ENCODE measurements at regions not wholly inside any gene's neighbourhood (a gene's known extent, or its start where the extent isn't known, plus 50 kb on each side); places are given as distances from the start of the nearest gene placed in this dataset.

- 45 to 58% methylated on average over 3 of the region's 3 CpGs for WGBS, 2 donors
- Histone ChIP-seq H3K36me3 (ENCODE audit: control insufficient read depth in 1 of 2, insufficient read depth in 2 of 2, low read length in 1 of 2) (no peaks in the 10 kb centered on the region), H3K4me1 (ENCODE audit: control insufficient read depth in 1 of 2, insufficient read depth in 2 of 2, low read length in 2 of 2) (no peaks in the 10 kb centered on the region), H3K27me3 (ENCODE audit: control insufficient read depth in 1 of 2, insufficient read depth in 2 of 2, low read length in 1 of 2) (no peaks in the 10 kb centered on the region), H3K4me3 (ENCODE audit: low read length in 2 of 2) (no peak overlapping the region), H3K9me3 (ENCODE audit: control insufficient read depth, low read length) (no peaks in the 10 kb centered on the region), H3K27ac (ENCODE audit: low read depth in 1 of 2, low read length in 2 of 2) (no peak overlapping the region)
- DNase-seq, result no peak
- intact Hi-C loops (cut with DNase I), result no loop called here
- ATAC-seq (ENCODE audit: low FRiP score), result no peak
These were observed 1148.9 kb downstream of the OLFM4 start for GRCh38 chr13:54177466-54177865.

GRCh38 chr13:54183166-54183565, 1154.6 kb downstream of the OLFM4 start:
- intact Hi-C loops (cut with DNase I), result no loop called here
- Histone ChIP-seq H3K4me3 (ENCODE audit: low read length in 2 of 2) (no peak overlapping the region), H3K4me1 (ENCODE audit: control insufficient read depth in 1 of 2, insufficient read depth in 2 of 2, low read length in 2 of 2) (no peaks in the 10 kb centered on the region), H3K27me3 (ENCODE audit: control insufficient read depth in 1 of 2, insufficient read depth in 2 of 2, low read length in 1 of 2) (no peaks in the 10 kb centered on the region), H3K9me3 (ENCODE audit: control insufficient read depth, low read length) (no peaks in the 10 kb centered on the region), H3K36me3 (ENCODE audit: control insufficient read depth in 1 of 2, insufficient read depth in 2 of 2, low read length in 1 of 2) (no peaks in the 10 kb centered on the region), H3K27ac (ENCODE audit: low read depth in 1 of 2, low read length in 2 of 2) (no peak overlapping the region)
- no peak for DNase-seq
- no peak for ATAC-seq (ENCODE audit: low FRiP score)
- 0% methylated on average over 1 of the region's 1 CpG for WGBS, 2 donors

GRCh38 chr13:54183728-54184127, 1155.1 kb downstream of the OLFM4 start:
- ATAC-seq (ENCODE audit: low FRiP score), result no peak
- no peak overlapping the region for H3K4me3 ChIP-seq (ENCODE audit: low read length in 2 of 2)
- no peaks in the 10 kb centered on the region for H3K27me3 ChIP-seq (ENCODE audit: control insufficient read depth in 1 of 2, insufficient read depth in 2 of 2, low read length in 1 of 2)
- no peak for DNase-seq
- no peaks in the 10 kb centered on the region for H3K9me3 ChIP-seq (ENCODE audit: control insufficient read depth, low read length)
- no peak overlapping the region for H3K27ac ChIP-seq (ENCODE audit: low read depth in 1 of 2, low read length in 2 of 2)
- 48 to 58% methylated on average over 6 of the region's 6 CpGs for WGBS, 2 donors
- no peaks in the 10 kb centered on the region for H3K4me1 ChIP-seq (ENCODE audit: control insufficient read depth in 1 of 2, insufficient read depth in 2 of 2, low read length in 2 of 2)
- H3K36me3 ChIP-seq (ENCODE audit: control insufficient read depth in 1 of 2, insufficient read depth in 2 of 2, low read length in 1 of 2), result no peaks in the 10 kb centered on the region
- intact Hi-C loops (cut with DNase I), result no loop called here

- ATAC-seq (ENCODE audit: low FRiP score), result no peak
- intact Hi-C loops (cut with DNase I), result no loop called here
- no peak overlapping the region for H3K4me3 ChIP-seq (ENCODE audit: low read length in 2 of 2)
- no peaks in the 10 kb centered on the region for H3K27me3 ChIP-seq (ENCODE audit: control insufficient read depth in 1 of 2, insufficient read depth in 2 of 2, low read length in 1 of 2)
- WGBS, 2 donors, result 76 to 88% methylated on average over 4 of the region's 4 CpGs
- no peak for DNase-seq
- no peaks in the 10 kb centered on the region for H3K9me3 ChIP-seq (ENCODE audit: control insufficient read depth, low read length)
- H3K27ac ChIP-seq (ENCODE audit: low read depth in 1 of 2, low read length in 2 of 2), result no peak overlapping the region
- no peaks in the 10 kb centered on the region for H3K36me3 ChIP-seq (ENCODE audit: control insufficient read depth in 1 of 2, insufficient read depth in 2 of 2, low read length in 1 of 2)
- no peaks in the 10 kb centered on the region for H3K4me1 ChIP-seq (ENCODE audit: control insufficient read depth in 1 of 2, insufficient read depth in 2 of 2, low read length in 2 of 2)
These were observed 1156.0 kb downstream of the OLFM4 start for GRCh38 chr13:54184576-54184975.

GRCh38 chr13:54185101-54185500, 1156.5 kb downstream of the OLFM4 start:
- WGBS, 2 donors, result 46 to 55% methylated on average over 2 of the region's 2 CpGs
- intact Hi-C loops (cut with DNase I), result no loop called here

GRCh38 chr13:54185785-54186184, 1157.2 kb downstream of the OLFM4 start:
- DNase-seq, result no peak
- intact Hi-C loops (cut with DNase I), result no loop called here
- H3K27me3 ChIP-seq (ENCODE audit: control insufficient read depth in 1 of 2, insufficient read depth in 2 of 2, low read length in 1 of 2), result no peaks in the 10 kb centered on the region
- H3K4me3 ChIP-seq (ENCODE audit: low read length in 2 of 2), result no peak overlapping the region
- 45 to 48% methylated on average over 1 of the region's 1 CpG for WGBS, 2 donors
- no peak overlapping the region for H3K27ac ChIP-seq (ENCODE audit: low read depth in 1 of 2, low read length in 2 of 2)
- H3K4me1 ChIP-seq (ENCODE audit: control insufficient read depth in 1 of 2, insufficient read depth in 2 of 2, low read length in 2 of 2), result no peaks in the 10 kb centered on the region
- no peaks in the 10 kb centered on the region for H3K9me3 ChIP-seq (ENCODE audit: control insufficient read depth, low read length)
- ATAC-seq (ENCODE audit: low FRiP score), result no peak
- H3K36me3 ChIP-seq (ENCODE audit: control insufficient read depth in 1 of 2, insufficient read depth in 2 of 2, low read length in 1 of 2), result no peaks in the 10 kb centered on the region

More at GRCh38 chr13:54185101-54185500, 1156.5 kb downstream of the OLFM4 start:
- no peaks in the 10 kb centered on the region for H3K36me3 ChIP-seq (ENCODE audit: control insufficient read depth in 1 of 2, insufficient read depth in 2 of 2, low read length in 1 of 2)
- DNase-seq (no peak), ATAC-seq (ENCODE audit: low FRiP score) (no peak)
- no peaks in the 10 kb centered on the region for H3K9me3 ChIP-seq (ENCODE audit: control insufficient read depth, low read length)
- no peaks in the 10 kb centered on the region for H3K27me3 ChIP-seq (ENCODE audit: control insufficient read depth in 1 of 2, insufficient read depth in 2 of 2, low read length in 1 of 2)
- no peak overlapping the region for H3K4me3 ChIP-seq (ENCODE audit: low read length in 2 of 2)
- H3K4me1 ChIP-seq (ENCODE audit: control insufficient read depth in 1 of 2, insufficient read depth in 2 of 2, low read length in 2 of 2), result no peaks in the 10 kb centered on the region
- no peak overlapping the region for H3K27ac ChIP-seq (ENCODE audit: low read depth in 1 of 2, low read length in 2 of 2)

- ATAC-seq (ENCODE audit: low FRiP score) (no peak), DNase-seq (no peak)
- Histone ChIP-seq H3K4me1 (ENCODE audit: control insufficient read depth in 1 of 2, insufficient read depth in 2 of 2, low read length in 2 of 2) (no peaks in the 10 kb centered on the region), H3K27ac (ENCODE audit: low read depth in 1 of 2, low read length in 2 of 2) (no peak overlapping the region), H3K4me3 (ENCODE audit: low read length in 2 of 2) (no peak overlapping the region), H3K9me3 (ENCODE audit: control insufficient read depth, low read length) (no peaks in the 10 kb centered on the region), H3K36me3 (ENCODE audit: control insufficient read depth in 1 of 2, insufficient read depth in 2 of 2, low read length in 1 of 2) (no peaks in the 10 kb centered on the region), H3K27me3 (ENCODE audit: control insufficient read depth in 1 of 2, insufficient read depth in 2 of 2, low read length in 1 of 2) (no peaks in the 10 kb centered on the region)
- intact Hi-C loops (cut with DNase I), result no loop called here
- 70 to 71% methylated on average over 1 of the region's 1 CpG for WGBS, 2 donors
These were observed 1158.8 kb downstream of the OLFM4 start for GRCh38 chr13:54187461-54187860.

GRCh38 chr13:54194233-54195024, 1165.8 kb downstream of the OLFM4 start:
- no peaks in the 10 kb centered on the region for H3K27me3 ChIP-seq (ENCODE audit: control insufficient read depth in 1 of 2, insufficient read depth in 2 of 2, low read length in 1 of 2)
- H3K27ac ChIP-seq (ENCODE audit: low read depth in 1 of 2, low read length in 2 of 2), result no peak overlapping the region
- H3K4me3 ChIP-seq (ENCODE audit: low read length in 2 of 2), result no peak overlapping the region
- no peaks in the 10 kb centered on the region for H3K9me3 ChIP-seq (ENCODE audit: control insufficient read depth, low read length)
- ATAC-seq (ENCODE audit: low FRiP score), result no peak
- intact Hi-C loops (cut with DNase I), result no loop called here
- no peaks in the 10 kb centered on the region for H3K36me3 ChIP-seq (ENCODE audit: control insufficient read depth in 1 of 2, insufficient read depth in 2 of 2, low read length in 1 of 2)
- H3K4me1 ChIP-seq (ENCODE audit: control insufficient read depth in 1 of 2, insufficient read depth in 2 of 2, low read length in 2 of 2), result no peaks in the 10 kb centered on the region
- DNase-seq, result no peak
- WGBS, 2 donors, result 64 to 72% methylated on average over 5 of the region's 5 CpGs

- H3K27me3 ChIP-seq (ENCODE audit: control insufficient read depth in 1 of 2, insufficient read depth in 2 of 2, low read length in 1 of 2), result no peaks in the 10 kb centered on the region
- intact Hi-C loops (cut with DNase I), result no loop called here
- H3K27ac ChIP-seq (ENCODE audit: low read depth in 1 of 2, low read length in 2 of 2), result no peak overlapping the region
- DNase-seq (no peak), ATAC-seq (ENCODE audit: low FRiP score) (no peak)
- H3K4me1 ChIP-seq (ENCODE audit: control insufficient read depth in 1 of 2, insufficient read depth in 2 of 2, low read length in 2 of 2), result no peaks in the 10 kb centered on the region
- no peaks in the 10 kb centered on the region for H3K9me3 ChIP-seq (ENCODE audit: control insufficient read depth, low read length)
- no peak overlapping the region for H3K4me3 ChIP-seq (ENCODE audit: low read length in 2 of 2)
- H3K36me3 ChIP-seq (ENCODE audit: control insufficient read depth in 1 of 2, insufficient read depth in 2 of 2, low read length in 1 of 2), result no peaks in the 10 kb centered on the region
These were observed 1168.1 kb downstream of the OLFM4 start for GRCh38 chr13:54196684-54197083.

Measured in aorta (tissue), 5 donors.